Body of pancreas (tissue), 4 donors: ENCODE measurements at regions not wholly inside any gene's neighbourhood (a gene's known extent, or its start where the extent isn't known, plus 50 kb on each side); places are given as distances from the start of the nearest gene placed in this dataset.

Experiments
- POLR2A ChIP-seq, 3 donors: fragments of 450-650 bp; IDR thresholded peaks; one replicate each; pipeline ENCODE4 v1.6.1; 2016; ENCODE audit warnings: antibody characterized with exemption in 3 of 3, mild to moderate bottlenecking in 2 of 3
- TF ChIP-seq, protein P1 (sequence below), 7 experiments: fragments of 450-650 bp in 4 of 7; fragments of 200-600 bp in 3 of 7; sonication (generic) in 3 of 7; IDR thresholded peaks; one replicate each; pipeline ENCODE4 v1.5.1; 2016 to 2019; ENCODE audit warnings: antibody characterized with exemption in 7 of 7

DNA sequence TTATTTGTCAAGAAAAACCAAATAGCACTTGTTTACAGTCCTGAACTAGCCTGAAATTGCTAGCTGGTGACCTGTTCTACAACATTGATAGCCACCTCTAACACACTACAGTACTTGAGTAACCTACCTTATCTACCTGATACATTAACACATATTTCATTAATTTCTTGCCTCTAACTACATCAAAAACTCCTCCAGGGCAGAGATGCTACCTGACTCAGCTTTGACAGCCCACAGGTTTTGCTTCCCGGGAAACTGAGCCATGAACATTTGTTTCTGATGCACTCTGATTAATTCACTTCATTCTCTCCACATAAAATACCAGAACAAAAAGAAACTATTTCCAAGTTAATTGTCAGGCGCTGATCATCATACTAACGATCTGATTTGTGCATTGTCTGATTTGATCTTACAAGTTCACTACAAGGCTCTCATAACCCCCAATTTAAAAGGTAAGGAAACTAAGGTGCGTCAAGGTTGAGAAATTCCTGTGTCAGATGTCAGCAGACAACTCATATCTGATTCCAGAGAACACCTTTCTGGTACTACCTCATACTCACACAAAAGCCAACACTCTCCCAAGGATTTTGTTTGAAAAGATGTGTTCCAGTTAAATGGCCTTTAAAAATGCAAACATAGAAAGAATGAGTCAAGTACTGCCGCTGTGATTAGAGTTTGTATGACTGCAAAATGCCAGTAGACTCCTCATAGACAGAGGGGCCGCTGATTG, 768.7 kb downstream of the BCL11B start:
- TF ChIP-seq, protein P1, sequence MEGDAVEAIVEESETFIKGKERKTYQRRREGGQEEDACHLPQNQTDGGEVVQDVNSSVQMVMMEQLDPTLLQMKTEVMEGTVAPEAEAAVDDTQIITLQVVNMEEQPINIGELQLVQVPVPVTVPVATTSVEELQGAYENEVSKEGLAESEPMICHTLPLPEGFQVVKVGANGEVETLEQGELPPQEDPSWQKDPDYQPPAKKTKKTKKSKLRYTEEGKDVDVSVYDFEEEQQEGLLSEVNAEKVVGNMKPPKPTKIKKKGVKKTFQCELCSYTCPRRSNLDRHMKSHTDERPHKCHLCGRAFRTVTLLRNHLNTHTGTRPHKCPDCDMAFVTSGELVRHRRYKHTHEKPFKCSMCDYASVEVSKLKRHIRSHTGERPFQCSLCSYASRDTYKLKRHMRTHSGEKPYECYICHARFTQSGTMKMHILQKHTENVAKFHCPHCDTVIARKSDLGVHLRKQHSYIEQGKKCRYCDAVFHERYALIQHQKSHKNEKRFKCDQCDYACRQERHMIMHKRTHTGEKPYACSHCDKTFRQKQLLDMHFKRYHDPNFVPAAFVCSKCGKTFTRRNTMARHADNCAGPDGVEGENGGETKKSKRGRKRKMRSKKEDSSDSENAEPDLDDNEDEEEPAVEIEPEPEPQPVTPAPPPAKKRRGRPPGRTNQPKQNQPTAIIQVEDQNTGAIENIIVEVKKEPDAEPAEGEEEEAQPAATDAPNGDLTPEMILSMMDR (IDR thresholded peaks at IDR 0.05) = no peak
- TF ChIP-seq POLR2A (IDR thresholded peaks at IDR 0.05) = no peak
